GM23338 (cell line): ENCODE measurements at regions not wholly inside any gene's neighbourhood (a gene's known extent, or its start where the extent isn't known, plus 50 kb on each side); places are given as distances from the start of the nearest gene placed in this dataset.

ENCODE experiments used
- ATAC-seq: fragments of 200-7000 bp; cut with Tn5 transposase; 3 replicates; pipeline ENCODE4 v1.9.1; 2020
- DNase-seq: peaks from one replicate; pipeline ENCODE4 v3.0.0-alpha.2; 2015; ENCODE audit warnings: low spot score
- H2AFZ ChIP-seq: fragments of 200-600 bp; sonication (generic); 2 replicates; pipeline ENCODE4 v1.8.0; 2016; ENCODE audit warnings: antibody characterized with exemption, mild to moderate bottlenecking, moderate library complexity
- H3F3A ChIP-seq: fragments of 200-600 bp; sonication (generic); replicated peaks from 2 replicates; pipeline ENCODE4 v1.8.0; 2017; ENCODE audit warnings: antibody characterized with exemption, mixed run types, low read depth
- H3K27ac ChIP-seq: fragments of 200-600 bp; sonication (generic); 2 replicates; pipeline ENCODE4 v1.6.1; 2016; ENCODE audit warnings: low read depth
- H3K27me3 ChIP-seq: fragments of 200-600 bp; sonication (generic); 2 replicates; pipeline ENCODE4 v1.8.0; 2016; ENCODE audit warnings: mild to moderate bottlenecking, mixed run types, moderate library complexity; ENCODE audit not compliant: insufficient read depth
- H3K36me3 ChIP-seq: fragments of 200-600 bp; sonication (generic); 2 replicates; pipeline ENCODE4 v1.8.0; 2016; ENCODE audit warnings: mild to moderate bottlenecking; ENCODE audit not compliant: insufficient read depth
- H3K4me1 ChIP-seq: fragments of 200-600 bp; sonication (generic); 2 replicates; pipeline ENCODE4 v1.8.0; 2016; ENCODE audit warnings: mild to moderate bottlenecking, moderate library complexity; ENCODE audit not compliant: insufficient read depth
- H3K4me2 ChIP-seq: fragments of 200-600 bp; sonication (generic); 2 replicates; pipeline ENCODE4 v1.7.1; 2017; ENCODE audit warnings: mixed run types
- H3K4me3 ChIP-seq: fragments of 200-600 bp; sonication (generic); 2 replicates; pipeline ENCODE4 v1.6.1; 2016; ENCODE audit warnings: mixed run types
- H3K79me2 ChIP-seq: fragments of 200-600 bp; sonication (generic); replicated peaks from 2 replicates; pipeline ENCODE4 v1.8.0; 2017; ENCODE audit warnings: mild to moderate bottlenecking; ENCODE audit not compliant: insufficient read depth
- H3K9me2 ChIP-seq: fragments of 200-600 bp; sonication (generic); 2 replicates; pipeline ENCODE4 v1.8.0; 2017; ENCODE audit not compliant: insufficient read depth
- H4K20me1 ChIP-seq: fragments of 200-600 bp; sonication (generic); replicated peaks from 2 replicates; pipeline ENCODE4 v1.8.0; 2017; ENCODE audit warnings: mild to moderate bottlenecking; ENCODE audit not compliant: insufficient read depth
- H3K27ac Mint-ChIP-seq: 2 replicates; pipeline ENCODE4 v1.8.0; 2020; ENCODE audit warnings: inconsistent platforms, mild to moderate bottlenecking, moderate library complexity, mixed read lengths
- H3K27me3 Mint-ChIP-seq: 3 replicates; pipeline ENCODE4 v1.8.0; 2022; ENCODE audit warnings: low read depth, mild to moderate bottlenecking, moderate library complexity, mixed read lengths, inconsistent platforms; ENCODE audit not compliant: insufficient read depth, poor library complexity
- H3K36me3 Mint-ChIP-seq: 3 replicates; pipeline ENCODE4 v1.8.0; 2021; ENCODE audit warnings: low read depth, mild to moderate bottlenecking, inconsistent platforms, moderate library complexity, mixed read lengths
- H3K4me1 Mint-ChIP-seq: 3 replicates; pipeline ENCODE4 v1.8.0; 2020; ENCODE audit warnings: mild to moderate bottlenecking, inconsistent platforms, mixed read lengths
- H3K4me3 Mint-ChIP-seq: 3 replicates; pipeline ENCODE4 v1.8.0; 2021; ENCODE audit warnings: moderate library complexity, mild to moderate bottlenecking, inconsistent platforms, mixed read lengths
- H3K9me3 Mint-ChIP-seq: 3 replicates; pipeline ENCODE4 v1.8.0; 2020; ENCODE audit warnings: moderate library complexity, mild to moderate bottlenecking, inconsistent platforms, mixed read lengths
- CTCF ChIP-seq, 2 experiments: fragments of 200-600 bp in 1 of 2; sonication (generic) in 1 of 2; conservative IDR thresholded peaks; 2 replicates each; pipeline versions ENCODE4 v1.5.1 to v1.6.1; 2016 to 2017; ENCODE audit warnings: antibody characterized with exemption in 2 of 2, low read depth in 2 of 2, mild to moderate bottlenecking in 2 of 2, moderate library complexity in 1 of 2
- ETS1 ChIP-seq: IDR thresholded peaks from 2 replicates; pipeline ENCODE4 v1.6.1; 2016; ENCODE audit warnings: antibody characterized with exemption
- EZH2 ChIP-seq: fragments of 200-600 bp; sonication (generic); IDR thresholded peaks from one replicate; pipeline ENCODE4 v1.8.0; 2017; ENCODE audit warnings: antibody characterized with exemption, mild to moderate bottlenecking, low read depth; ENCODE audit not compliant: unreplicated experiment
- JUNB ChIP-seq: IDR thresholded peaks from one replicate; pipeline ENCODE4 v1.6.1; 2016; ENCODE audit warnings: antibody characterized with exemption; ENCODE audit not compliant: unreplicated experiment
- POLR2AphosphoS5 ChIP-seq: IDR thresholded peaks from 2 replicates; pipeline ENCODE4 v1.6.1; 2016; ENCODE audit warnings: antibody characterized with exemption, low read depth
- STAT1 ChIP-seq: IDR thresholded peaks from one replicate; pipeline ENCODE4 v1.6.1; 2016; ENCODE audit warnings: antibody characterized with exemption; ENCODE audit not compliant: unreplicated experiment
- ZNF114 ChIP-seq: fragments of 250-450 bp; sonication (Bioruptor Pico); IDR thresholded peaks from 2 replicates; pipeline ENCODE4 v1.5.0; 2020; ENCODE audit warnings: mild to moderate bottlenecking, moderate library complexity
- ZNF331 ChIP-seq: fragments of 250-450 bp; sonication (Bioruptor Pico); IDR thresholded peaks from 2 replicates; pipeline ENCODE4 v1.5.0; 2020; ENCODE audit warnings: low read depth, mild to moderate bottlenecking, moderate library complexity
- TF ChIP-seq, protein P1 (sequence below): fragments of 250-450 bp; sonication (Bioruptor Pico); IDR thresholded peaks from 2 replicates; pipeline ENCODE4 v1.5.0; 2020; ENCODE audit warnings: mild to moderate bottlenecking, moderate library complexity
- TF ChIP-seq, protein P2 (sequence below): IDR thresholded peaks from one replicate; pipeline ENCODE4 v1.6.1; 2018; ENCODE audit warnings: antibody characterized with exemption; ENCODE audit not compliant: unreplicated experiment

DNA sequence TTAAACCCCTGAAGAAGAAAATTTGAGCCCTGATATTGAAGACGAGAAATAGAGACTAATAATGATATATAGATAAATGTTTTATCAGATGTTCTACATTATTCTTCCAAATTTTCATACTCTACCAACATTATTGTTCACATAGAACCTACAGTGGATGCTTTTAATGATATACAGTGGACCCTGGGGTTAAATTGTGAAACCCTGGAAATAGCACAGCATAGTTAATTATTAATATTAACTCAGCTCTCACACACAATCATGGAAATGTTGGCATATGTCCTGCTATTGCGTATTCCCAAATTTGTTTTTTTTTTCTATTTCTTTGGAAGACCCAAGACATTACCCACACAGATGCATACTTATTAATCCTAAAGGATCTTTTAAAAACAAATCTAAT is 579.9 kb downstream of the CCDC85A start (continued):
- TF ChIP-seq CTCF (conservative IDR thresholded peaks at IDR 0.05; ENCODE audit: low read depth in 2 of 2) (no peak), ZNF114 (CRISPR knock-in tag) (no peak), ZNF331 (CRISPR knock-in tag) (no peak), ETS1 (no peak)

GRCh38 chr2:56768973-56769372 is 585.2 kb downstream of the CCDC85A start:
- H3K27ac Mint-ChIP-seq: no peak overlapping the region
- DNase-seq (no peak), ATAC-seq (no peak)
- Histone ChIP-seq H4K20me1 (no peaks in the 10 kb centered on the region), H3K4me2 (no peak overlapping the region), H3K27ac (no peak overlapping the region), H3K27me3 (no peaks in the 10 kb centered on the region), H3K4me1 (no peaks in the 10 kb centered on the region), H3K9me2 (peaks cover 3% of the 10 kb centered on the region; the same call in 1 of the 2 replicates), H3F3A (no peaks in the 10 kb centered on the region), H2AFZ (no peak overlapping the region), H3K79me2 (no peaks in the 10 kb centered on the region), H3K4me3 (no peak overlapping the region), H3K36me3 (no peaks in the 10 kb centered on the region)
- no peak overlapping the region for H3K4me3 Mint-ChIP-seq
- no peaks in the 10 kb centered on the region for H3K27me3 Mint-ChIP-seq
- H3K9me3 Mint-ChIP-seq: peaks cover 2% of the 10 kb centered on the region; the same call in 2 of the 3 replicates
- no peaks in the 10 kb centered on the region for H3K36me3 Mint-ChIP-seq
- no peaks in the 10 kb centered on the region for H3K4me1 Mint-ChIP-seq
- TF ChIP-seq POLR2AphosphoS5 (no peak), ZNF331 (CRISPR knock-in tag) (no peak), STAT1 (no peak), EZH2 (no peak), CTCF (conservative IDR thresholded peaks at IDR 0.05; ENCODE audit: low read depth in 2 of 2) (no peak), JUNB (no peak), ZNF114 (CRISPR knock-in tag) (no peak)
- TF ChIP-seq, protein P1, sequence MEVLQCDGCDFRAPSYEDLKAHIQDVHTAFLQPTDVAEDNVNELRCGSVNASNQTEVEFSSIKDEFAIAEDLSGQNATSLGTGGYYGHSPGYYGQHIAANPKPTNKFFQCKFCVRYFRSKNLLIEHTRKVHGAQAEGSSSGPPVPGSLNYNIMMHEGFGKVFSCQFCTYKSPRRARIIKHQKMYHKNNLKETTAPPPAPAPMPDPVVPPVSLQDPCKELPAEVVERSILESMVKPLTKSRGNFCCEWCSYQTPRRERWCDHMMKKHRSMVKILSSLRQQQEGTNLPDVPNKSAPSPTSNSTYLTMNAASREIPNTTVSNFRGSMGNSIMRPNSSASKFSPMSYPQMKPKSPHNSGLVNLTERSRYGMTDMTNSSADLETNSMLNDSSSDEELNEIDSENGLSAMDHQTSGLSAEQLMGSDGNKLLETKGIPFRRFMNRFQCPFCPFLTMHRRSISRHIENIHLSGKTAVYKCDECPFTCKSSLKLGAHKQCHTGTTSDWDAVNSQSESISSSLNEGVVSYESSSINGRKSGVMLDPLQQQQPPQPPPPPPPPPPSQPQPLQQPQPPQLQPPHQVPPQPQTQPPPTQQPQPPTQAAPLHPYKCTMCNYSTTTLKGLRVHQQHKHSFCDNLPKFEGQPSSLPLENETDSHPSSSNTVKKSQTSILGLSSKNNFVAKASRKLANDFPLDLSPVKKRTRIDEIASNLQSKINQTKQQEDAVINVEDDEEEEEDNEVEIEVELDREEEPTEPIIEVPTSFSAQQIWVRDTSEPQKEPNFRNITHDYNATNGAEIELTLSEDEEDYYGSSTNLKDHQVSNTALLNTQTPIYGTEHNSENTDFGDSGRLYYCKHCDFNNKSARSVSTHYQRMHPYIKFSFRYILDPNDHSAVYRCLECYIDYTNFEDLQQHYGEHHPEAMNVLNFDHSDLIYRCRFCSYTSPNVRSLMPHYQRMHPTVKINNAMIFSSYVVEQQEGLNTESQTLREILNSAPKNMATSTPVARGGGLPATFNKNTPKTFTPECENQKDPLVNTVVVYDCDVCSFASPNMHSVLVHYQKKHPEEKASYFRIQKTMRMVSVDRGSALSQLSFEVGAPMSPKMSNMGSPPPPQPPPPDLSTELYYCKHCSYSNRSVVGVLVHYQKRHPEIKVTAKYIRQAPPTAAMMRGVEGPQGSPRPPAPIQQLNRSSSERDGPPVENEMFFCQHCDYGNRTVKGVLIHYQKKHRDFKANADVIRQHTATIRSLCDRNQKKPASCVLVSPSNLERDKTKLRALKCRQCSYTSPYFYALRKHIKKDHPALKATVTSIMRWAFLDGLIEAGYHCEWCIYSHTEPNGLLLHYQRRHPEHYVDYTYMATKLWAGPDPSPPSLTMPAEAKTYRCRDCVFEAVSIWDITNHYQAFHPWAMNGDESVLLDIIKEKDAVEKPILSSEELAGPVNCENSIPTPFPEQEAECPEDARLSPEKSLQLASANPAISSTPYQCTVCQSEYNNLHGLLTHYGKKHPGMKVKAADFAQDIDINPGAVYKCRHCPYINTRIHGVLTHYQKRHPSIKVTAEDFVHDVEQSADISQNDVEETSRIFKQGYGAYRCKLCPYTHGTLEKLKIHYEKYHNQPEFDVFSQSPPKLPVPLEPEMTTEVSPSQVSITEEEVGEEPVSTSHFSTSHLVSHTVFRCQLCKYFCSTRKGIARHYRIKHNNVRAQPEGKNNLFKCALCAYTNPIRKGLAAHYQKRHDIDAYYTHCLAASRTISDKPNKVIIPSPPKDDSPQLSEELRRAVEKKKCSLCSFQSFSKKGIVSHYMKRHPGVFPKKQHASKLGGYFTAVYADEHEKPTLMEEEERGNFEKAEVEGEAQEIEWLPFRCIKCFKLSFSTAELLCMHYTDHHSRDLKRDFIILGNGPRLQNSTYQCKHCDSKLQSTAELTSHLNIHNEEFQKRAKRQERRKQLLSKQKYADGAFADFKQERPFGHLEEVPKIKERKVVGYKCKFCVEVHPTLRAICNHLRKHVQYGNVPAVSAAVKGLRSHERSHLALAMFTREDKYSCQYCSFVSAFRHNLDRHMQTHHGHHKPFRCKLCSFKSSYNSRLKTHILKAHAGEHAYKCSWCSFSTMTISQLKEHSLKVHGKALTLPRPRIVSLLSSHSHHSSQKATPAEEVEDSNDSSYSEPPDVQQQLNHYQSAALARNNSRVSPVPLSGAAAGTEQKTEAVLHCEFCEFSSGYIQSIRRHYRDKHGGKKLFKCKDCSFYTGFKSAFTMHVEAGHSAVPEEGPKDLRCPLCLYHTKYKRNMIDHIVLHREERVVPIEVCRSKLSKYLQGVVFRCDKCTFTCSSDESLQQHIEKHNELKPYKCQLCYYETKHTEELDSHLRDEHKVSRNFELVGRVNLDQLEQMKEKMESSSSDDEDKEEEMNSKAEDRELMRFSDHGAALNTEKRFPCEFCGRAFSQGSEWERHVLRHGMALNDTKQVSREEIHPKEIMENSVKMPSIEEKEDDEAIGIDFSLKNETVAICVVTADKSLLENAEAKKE (CRISPR knock-in tag): no peak
- TF ChIP-seq, protein P2, sequence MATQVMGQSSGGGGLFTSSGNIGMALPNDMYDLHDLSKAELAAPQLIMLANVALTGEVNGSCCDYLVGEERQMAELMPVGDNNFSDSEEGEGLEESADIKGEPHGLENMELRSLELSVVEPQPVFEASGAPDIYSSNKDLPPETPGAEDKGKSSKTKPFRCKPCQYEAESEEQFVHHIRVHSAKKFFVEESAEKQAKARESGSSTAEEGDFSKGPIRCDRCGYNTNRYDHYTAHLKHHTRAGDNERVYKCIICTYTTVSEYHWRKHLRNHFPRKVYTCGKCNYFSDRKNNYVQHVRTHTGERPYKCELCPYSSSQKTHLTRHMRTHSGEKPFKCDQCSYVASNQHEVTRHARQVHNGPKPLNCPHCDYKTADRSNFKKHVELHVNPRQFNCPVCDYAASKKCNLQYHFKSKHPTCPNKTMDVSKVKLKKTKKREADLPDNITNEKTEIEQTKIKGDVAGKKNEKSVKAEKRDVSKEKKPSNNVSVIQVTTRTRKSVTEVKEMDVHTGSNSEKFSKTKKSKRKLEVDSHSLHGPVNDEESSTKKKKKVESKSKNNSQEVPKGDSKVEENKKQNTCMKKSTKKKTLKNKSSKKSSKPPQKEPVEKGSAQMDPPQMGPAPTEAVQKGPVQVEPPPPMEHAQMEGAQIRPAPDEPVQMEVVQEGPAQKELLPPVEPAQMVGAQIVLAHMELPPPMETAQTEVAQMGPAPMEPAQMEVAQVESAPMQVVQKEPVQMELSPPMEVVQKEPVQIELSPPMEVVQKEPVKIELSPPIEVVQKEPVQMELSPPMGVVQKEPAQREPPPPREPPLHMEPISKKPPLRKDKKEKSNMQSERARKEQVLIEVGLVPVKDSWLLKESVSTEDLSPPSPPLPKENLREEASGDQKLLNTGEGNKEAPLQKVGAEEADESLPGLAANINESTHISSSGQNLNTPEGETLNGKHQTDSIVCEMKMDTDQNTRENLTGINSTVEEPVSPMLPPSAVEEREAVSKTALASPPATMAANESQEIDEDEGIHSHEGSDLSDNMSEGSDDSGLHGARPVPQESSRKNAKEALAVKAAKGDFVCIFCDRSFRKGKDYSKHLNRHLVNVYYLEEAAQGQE: no peak
